GM04503 (cell line): ENCODE measurements at regions not wholly inside any gene's neighbourhood (a gene's known extent, or its start where the extent isn't known, plus 50 kb on each side); places are given as distances from the start of the nearest gene placed in this dataset.
"Not testable (repeated sequence)": the region's sequence is repeated elsewhere in the genome, so short reads cannot be mapped to it uniquely, and the experiment has no call there.

Experiments used
- DNase-seq: peaks from one replicate; pipeline ENCODE4 v3.0.0-alpha.2; 2012; ENCODE audit warnings: low read depth

GRCh38 chr1:38502758-38503157, 356.8 kb downstream of the RRAGC start:
- no peak for DNase-seq

GRCh38 chr1:38500891-38501290, 358.7 kb downstream of the RRAGC start:
- DNase-seq: no peak

- no peak for DNase-seq
Observed at GRCh38 chr1:38500352-38500751, 359.2 kb downstream of the RRAGC start.

DNA sequence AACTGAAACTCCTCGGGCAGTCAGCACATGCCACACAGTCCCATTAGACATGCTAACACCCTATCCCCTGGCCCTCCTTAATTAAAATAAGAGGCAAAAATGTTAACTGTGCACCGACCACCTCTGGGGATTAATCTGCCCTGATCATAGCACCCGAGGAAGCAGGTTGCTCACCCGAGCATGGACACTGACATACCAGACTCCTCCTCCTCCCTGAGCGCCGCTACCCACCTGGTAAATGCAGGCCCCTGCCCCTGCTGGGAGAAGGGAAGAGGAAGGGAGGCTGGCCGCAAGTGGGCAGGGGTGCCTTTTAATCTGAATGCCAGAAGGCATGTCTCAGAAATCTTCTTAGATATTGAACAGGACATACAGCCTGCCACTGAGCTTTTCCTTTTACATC, 360.9 kb downstream of the RRAGC start:
- DNase-seq: no peak

DNA sequence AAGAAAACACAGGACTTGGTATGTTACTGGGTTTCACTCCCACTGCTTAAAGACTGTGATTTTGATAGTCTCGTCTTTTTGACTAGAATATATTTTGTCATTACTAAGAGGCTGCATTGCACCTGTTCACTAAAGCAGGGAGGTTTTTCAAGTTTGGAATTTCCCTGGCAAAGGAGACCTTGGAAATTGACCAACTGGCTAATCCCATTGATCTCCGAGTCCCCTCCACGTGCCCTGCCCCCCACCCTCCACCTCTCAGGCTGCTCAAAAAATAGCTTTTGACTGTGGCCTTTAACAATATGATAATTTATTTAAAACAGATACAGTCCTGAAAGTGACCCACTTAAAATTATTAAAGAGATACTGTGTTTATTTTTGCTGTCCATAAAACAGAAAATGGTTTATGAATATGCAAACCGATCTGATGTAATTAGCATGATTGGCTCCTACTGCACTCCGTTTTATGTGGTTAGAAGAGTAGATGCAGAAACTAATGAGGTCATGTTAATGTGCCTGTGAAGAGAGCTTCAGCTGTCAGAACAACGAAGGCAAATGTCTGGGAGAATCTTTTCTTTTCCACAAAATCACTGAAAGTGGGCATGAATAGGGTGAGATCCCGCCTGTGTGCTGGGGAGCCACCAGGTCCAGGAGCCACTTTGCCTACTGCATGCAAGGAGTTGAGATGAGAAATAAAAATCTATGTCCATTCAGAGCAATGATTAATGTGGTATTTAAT, 361.5 kb downstream of the RRAGC start:
- no peak for DNase-seq

DNA sequence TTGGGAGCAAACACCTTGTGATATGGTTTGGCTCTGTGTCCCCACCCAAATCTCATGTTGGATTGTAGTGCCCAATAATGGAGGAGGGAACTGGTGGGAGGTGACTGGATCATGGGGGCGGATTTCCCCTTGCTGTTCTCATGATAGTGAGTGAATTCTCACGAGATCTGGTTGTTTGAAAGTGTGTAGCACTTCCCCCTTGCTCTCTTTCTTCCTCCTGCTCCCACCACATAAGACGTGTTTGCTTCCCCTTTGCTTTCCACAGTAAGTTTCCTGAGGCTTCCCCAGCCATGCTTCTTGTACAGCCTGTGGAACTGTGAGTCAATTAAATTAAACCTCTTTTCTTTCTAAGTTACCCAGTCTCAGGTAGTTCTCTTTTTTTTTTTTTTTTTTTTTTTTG, 366.3 kb downstream of the RRAGC start:
- DNase-seq: not testable (repeated sequence)

- no peak for DNase-seq
Observed at GRCh38 chr1:38489844-38490270, 369.7 kb downstream of the RRAGC start.

GRCh38 chr1:38488162-38488898, 371.2 kb downstream of the RRAGC start:
- DNase-seq: no peak

DNA sequence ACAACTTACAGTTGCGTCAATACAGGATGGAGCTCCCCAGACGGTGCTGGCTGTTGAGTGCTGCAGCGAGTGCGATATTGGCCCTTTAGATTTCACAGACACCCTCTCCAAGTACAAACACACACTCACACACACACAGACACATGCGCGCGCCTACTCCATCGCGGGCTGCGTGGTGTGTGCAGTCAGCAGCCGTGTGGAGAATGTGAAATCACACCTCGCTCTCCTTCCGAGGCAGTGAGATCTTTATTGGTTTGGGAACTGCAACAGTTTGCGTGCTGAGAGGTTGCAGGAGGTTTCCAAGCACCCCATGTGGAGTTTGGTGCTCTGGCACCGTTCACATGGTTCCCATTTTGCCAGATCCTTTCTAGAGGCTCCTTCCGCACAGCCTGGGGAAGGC, 372.2 kb downstream of the RRAGC start:
- no peak for DNase-seq

DNA sequence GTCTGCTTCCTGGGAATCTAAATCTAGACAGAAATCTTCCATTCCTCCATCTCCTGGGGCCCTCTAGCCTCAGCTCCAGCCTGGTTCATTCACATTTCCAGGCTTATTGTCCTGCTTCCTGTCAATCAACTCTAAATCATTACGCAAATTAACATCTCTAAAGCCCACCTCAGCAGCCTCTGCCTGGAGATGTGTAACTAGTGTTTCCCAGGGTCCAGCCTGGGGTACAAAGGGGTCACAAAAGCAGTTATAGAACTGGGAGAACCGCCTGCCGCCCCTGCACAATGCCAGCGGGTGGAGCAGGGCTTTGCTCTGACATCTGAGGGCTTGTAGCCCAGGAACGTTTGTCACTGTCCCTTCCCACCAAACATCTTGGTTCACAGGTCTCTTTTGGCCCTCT, 373.5 kb downstream of the RRAGC start:
- no peak for DNase-seq

DNA sequence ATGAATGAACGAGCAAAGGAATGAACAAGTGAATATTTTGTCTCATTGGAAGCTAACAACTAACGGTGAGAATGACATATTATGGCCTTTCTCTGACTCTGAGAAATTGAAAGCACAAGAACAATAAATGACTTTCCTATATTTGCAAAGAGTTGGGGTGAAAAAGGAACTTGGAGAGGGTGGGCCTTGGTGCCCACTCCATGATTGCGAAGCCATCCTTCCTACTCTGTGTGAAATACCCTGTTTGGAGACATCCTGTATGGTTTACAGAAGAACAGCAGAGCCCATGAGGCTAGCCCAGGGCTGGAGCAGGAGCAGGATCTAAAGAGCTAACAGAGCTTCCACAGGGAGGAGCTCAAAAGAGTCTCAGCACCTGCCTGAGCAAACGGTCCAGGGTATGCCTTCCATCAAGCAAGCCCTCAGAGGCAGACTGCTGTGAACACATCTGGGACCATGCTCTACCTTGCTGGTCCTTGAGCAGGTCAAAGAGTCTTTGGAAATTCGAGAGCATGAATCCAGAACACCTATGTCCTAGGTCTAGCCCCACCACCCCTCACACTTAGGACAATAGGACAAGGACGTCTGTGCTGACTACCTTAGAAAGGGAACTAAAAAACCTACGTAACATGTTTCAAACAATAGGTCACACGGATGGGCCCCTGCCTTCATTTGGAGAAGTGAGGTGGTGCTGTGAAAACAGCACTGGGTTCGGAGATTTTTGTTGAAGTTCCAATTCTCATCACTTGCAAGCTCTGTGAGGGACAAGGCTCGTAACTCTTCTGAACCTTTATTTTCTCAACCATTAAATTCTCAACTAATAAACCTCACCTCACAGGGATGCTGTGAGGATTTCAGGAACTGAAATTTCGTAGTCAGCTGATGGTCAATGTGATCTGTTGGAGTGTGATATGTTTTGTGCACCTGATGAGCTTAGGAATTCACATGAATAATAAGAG, 377.4 kb downstream of the RRAGC start:
- DNase-seq: no peak

DNA sequence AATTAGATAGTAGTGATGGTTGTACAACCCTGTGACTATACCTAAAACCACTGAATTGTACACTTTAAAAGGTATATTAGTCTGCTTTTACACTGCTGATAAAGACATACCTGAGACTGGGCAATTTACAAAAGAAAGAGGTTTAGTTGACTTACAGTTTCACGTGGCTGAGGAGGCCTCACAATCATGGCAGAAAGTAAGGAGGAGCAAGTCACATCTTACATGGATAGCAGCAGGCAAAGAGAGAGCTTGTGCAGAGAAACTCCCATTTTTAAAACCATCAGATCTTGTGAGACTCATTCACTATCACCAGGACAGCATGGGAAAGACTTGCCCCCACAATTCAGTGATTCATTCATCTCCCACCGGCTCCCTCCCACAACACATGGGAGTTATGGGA, 379.9 kb downstream of the RRAGC start:
- not testable (repeated sequence) for DNase-seq

- DNase-seq: no peak
Observed at GRCh38 chr1:38477811-38478210, 381.8 kb downstream of the RRAGC start.

DNA sequence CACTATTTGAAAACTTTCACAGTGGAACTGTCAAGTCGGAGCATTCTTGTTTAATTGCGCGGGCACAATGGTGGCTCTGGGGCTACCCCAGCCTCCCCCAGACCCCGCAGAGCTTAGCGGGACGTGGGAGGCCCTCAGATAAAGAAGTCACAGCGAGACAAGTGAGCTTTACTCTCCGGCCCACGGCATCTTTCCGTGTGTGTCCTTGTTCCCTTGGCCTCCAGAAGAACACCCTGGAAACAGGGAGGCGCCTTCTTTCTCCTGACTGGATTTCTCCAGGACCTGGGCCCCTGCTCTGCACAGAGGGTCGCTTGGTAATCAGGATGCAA, 382.8 kb downstream of the RRAGC start:
- no peak for DNase-seq

GRCh38 chr1:38476111-38476849, 383.3 kb downstream of the RRAGC start:
- DNase-seq: no peak

- no peak for DNase-seq
Observed at GRCh38 chr1:38475624-38476005, 384.0 kb downstream of the RRAGC start.

GRCh38 chr1:38474738-38475623, 384.6 kb downstream of the RRAGC start:
- DNase-seq: no peak

DNA sequence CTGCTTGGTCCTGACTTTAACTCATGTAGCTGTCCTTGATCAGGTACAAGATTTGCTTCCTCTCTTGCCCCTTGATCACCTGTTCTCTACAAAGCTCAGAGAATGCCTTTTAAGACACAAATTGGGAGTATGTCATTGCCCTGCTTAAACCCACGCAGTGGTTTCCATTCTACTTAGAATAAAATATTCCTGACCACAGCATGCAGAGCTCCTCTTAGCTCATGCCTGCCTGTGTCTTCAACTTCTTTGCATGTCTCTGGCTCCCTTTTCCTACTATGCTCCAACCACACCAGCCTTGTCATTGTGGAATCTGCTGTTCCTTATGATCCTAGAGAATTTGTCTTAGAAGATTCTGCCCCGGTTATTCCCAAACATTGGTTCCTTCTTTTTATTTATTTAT, 393.1 kb downstream of the RRAGC start:
- DNase-seq: no peak

DNA sequence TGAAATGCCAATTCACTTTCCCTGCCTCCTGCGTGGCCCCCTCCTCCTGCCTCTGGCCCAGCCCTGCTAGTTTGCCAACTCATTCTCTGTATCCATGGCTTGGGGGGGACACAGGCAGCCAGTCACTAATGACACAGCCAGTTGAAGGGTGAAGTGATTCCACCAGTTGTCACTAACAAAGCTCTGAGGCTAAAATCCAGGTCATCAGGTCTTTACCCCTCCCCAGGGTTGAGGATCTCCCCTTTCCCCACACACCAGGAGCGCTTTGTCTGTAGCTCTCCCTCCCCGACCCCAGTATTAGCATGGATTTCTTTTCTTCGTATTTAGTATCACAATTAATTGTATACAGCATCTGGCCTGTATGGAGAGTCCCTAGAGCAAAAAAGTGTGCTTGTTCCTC, 394.1 kb downstream of the RRAGC start:
- no peak for DNase-seq

DNA sequence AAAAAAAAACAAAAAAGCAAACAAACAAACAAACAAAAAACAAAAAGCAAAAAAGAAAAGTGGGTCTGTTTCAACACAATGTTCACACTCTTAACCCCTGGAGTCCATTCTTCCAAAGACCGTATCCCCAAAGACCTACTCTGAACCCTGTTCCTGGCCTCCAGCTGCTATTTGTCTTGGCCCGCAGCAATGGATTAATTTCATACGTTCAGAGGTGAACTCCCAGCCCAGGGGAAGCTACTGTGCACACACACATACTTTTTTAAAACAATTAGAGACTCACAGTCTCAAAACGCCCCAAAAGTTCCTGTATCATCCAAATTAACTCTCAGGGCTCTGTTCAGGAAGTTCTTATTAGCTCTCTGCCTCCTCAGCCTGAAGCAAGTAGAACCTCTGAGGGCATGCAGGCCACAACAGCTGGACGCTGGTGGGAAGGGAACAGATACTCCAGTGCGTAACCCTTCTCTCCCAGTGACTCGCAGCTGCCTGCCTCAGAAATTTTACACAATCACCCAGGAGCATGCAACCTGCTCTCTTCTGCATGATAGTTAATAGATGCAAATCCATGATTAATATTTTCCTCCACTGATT, 395.4 kb downstream of the RRAGC start:
- no peak for DNase-seq

DNA sequence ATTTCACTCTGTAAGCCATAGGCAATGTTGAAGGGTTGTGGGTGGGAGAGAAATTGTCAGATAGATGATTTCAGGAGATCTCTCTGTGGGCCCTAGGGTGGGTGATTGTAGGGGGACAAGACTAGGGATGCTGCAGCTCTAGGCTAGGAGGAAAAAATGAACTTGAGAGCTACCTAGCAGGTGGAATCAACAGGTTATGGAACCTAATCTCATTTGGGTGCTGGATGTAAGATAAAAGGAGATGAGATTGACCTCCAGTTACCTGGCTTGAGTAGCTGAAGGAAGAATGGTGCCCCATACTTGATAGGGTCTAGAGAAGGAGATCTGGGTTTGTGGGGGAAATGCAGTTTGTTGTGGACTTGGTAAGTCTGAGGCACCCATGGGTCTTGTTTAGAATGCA, 396.5 kb downstream of the RRAGC start:
- DNase-seq: no peak
